PC-9 (cell line): ENCODE measurements at regions not wholly inside any gene's neighbourhood (a gene's known extent, or its start where the extent isn't known, plus 50 kb on each side); places are given as distances from the start of the nearest gene placed in this dataset.

Experiments
- BruUV-seq: library from RNA; stranded (reverse); fragments of 400-500 nt; replicated peaks from 2 replicates; lab custom pipeline; 2021; lab: Mats Ljungman, UMichigan
- CTCF ChIA-PET: fragments of 300-600 bp; sonication (Branson Sonifier 250); formaldehyde crosslinking; loops from one replicate; lab custom pipeline; 2022; ENCODE audit warnings: antibody characterized with exemption; lab: Charles Lee
- POLR2A ChIA-PET: fragments of 300-600 bp; sonication (Branson Sonifier 250); formaldehyde crosslinking; loops from one replicate; lab custom pipeline; 2022; ENCODE audit warnings: antibody characterized with exemption; ENCODE audit not compliant: unreplicated experiment; lab: Charles Lee
- DNase-seq, 2 experiments: peaks; one replicate each; pipeline versions ENCODE4 v3.0.0 to v3.0.0-alpha.2; 2015 to 2022; ENCODE audit warnings: mixed read lengths in 1 of 2
- H2AFZ ChIP-seq: fragments of 200-600 bp; sonication (generic); 2 replicates; pipeline ENCODE4 v1.8.1; 2017; ENCODE audit warnings: antibody characterized with exemption
- H3F3A ChIP-seq: fragments of 200-600 bp; sonication (generic); 2 replicates; pipeline ENCODE4 v1.8.1; 2017; ENCODE audit warnings: antibody characterized with exemption, mild to moderate bottlenecking, low read depth; ENCODE audit not compliant: insufficient read depth
- H3K27ac ChIP-seq: fragments of 200-600 bp; sonication (generic); 2 replicates; pipeline ENCODE4 v1.6.1; 2016; ENCODE audit warnings: mixed run types
- H3K27me3 ChIP-seq: fragments of 200-600 bp; sonication (generic); 2 replicates; pipeline ENCODE4 v1.6.1; 2016; ENCODE audit warnings: low read depth, mixed run types; ENCODE audit not compliant: insufficient read depth
- H3K36me3 ChIP-seq: fragments of 200-600 bp; sonication (generic); 2 replicates; pipeline ENCODE4 v1.6.1; 2016; ENCODE audit warnings: low read depth, mixed run types
- H3K4me1 ChIP-seq: fragments of 200-600 bp; sonication (generic); replicated peaks from 2 replicates; pipeline ENCODE4 v1.6.1; 2016; ENCODE audit warnings: mixed run types; ENCODE audit not compliant: insufficient read depth
- H3K4me2 ChIP-seq: fragments of 200-600 bp; sonication (generic); 2 replicates; pipeline ENCODE4 v1.6.1; 2017; ENCODE audit warnings: mixed run types
- H3K4me3 ChIP-seq: fragments of 200-600 bp; sonication (generic); 2 replicates; pipeline ENCODE4 v1.6.1; 2016; ENCODE audit warnings: mixed run types
- H3K79me2 ChIP-seq: fragments of 200-600 bp; sonication (generic); 2 replicates; pipeline ENCODE4 v1.6.1; 2017; ENCODE audit warnings: low read depth, mixed run types
- H3K9me2 ChIP-seq: fragments of 200-600 bp; sonication (generic); 2 replicates; pipeline ENCODE4 v1.8.1; 2017; ENCODE audit warnings: mild to moderate bottlenecking; ENCODE audit not compliant: insufficient read depth
- H3K9me3 ChIP-seq: fragments of 200-600 bp; sonication (generic); 2 replicates; pipeline ENCODE4 v1.8.1; 2016; ENCODE audit warnings: low read depth; ENCODE audit not compliant: insufficient read depth
- H4K20me1 ChIP-seq: fragments of 200-600 bp; sonication (generic); 2 replicates; pipeline ENCODE4 v1.8.1; 2017; ENCODE audit not compliant: insufficient read depth
- CTCF ChIP-seq: fragments of 200-600 bp; sonication (generic); conservative IDR thresholded peaks from 2 replicates; pipeline ENCODE4 v1.6.1; 2017; ENCODE audit warnings: mixed run types, antibody characterized with exemption, mild to moderate bottlenecking, moderate library complexity
- EZH2 ChIP-seq: fragments of 200-600 bp; sonication (generic); IDR thresholded peaks from 2 replicates; pipeline ENCODE4 v1.8.0; 2017; ENCODE audit warnings: antibody characterized with exemption, low read depth
- intact Hi-C: fragments of 100-400 bp; cut with micrococcal nuclease; formaldehyde crosslinking; loops from one replicate; pipeline ENCODE4 v1.10.0; 2022; ENCODE audit not compliant: unreplicated experiment

GRCh38 chr4:148965080-148965479, 522.9 kb upstream of the NR3C2 start:
- no TSS peak for BruUV-seq
- H3K9me3 ChIP-seq = no peaks in the 10 kb centered on the region
- TF ChIP-seq EZH2 (no peak), CTCF (no peak)
- H3K4me3 ChIP-seq = no peak overlapping the region
- no peaks in the 10 kb centered on the region for H3K79me2 ChIP-seq
- no peak overlapping the region for H2AFZ ChIP-seq
- H3K4me2 ChIP-seq = no peak overlapping the region
- H3K4me1 ChIP-seq = no peaks in the 10 kb centered on the region
- no peaks in the 10 kb centered on the region for H3K27me3 ChIP-seq
- H3K27ac ChIP-seq = no peak overlapping the region
- ChIA-PET POLR2A (no interaction called here), CTCF (no interaction called here)
- no peak for DNase-seq
- intact Hi-C loops = no loop called here
- no peaks in the 10 kb centered on the region for H4K20me1 ChIP-seq
- no peaks in the 10 kb centered on the region for H3F3A ChIP-seq
- H3K36me3 ChIP-seq = no peaks in the 10 kb centered on the region
- H3K9me2 ChIP-seq = no peaks in the 10 kb centered on the region

GRCh38 chr4:148964456-148964855, 522.2 kb upstream of the NR3C2 start:
- H3K79me2 ChIP-seq = no peaks in the 10 kb centered on the region
- H2AFZ ChIP-seq = no peak overlapping the region
- intact Hi-C loops = no loop called here
- BruUV-seq = no TSS peak
- H3K9me3 ChIP-seq = no peaks in the 10 kb centered on the region
- ChIA-PET CTCF (no interaction called here), POLR2A (no interaction called here)
- no peaks in the 10 kb centered on the region for H3K27me3 ChIP-seq
- no peak overlapping the region for H3K4me3 ChIP-seq
- H3K36me3 ChIP-seq = no peaks in the 10 kb centered on the region
- H3F3A ChIP-seq = no peaks in the 10 kb centered on the region
- no peak overlapping the region for H3K4me2 ChIP-seq
- H4K20me1 ChIP-seq = no peaks in the 10 kb centered on the region
- DNase-seq = no peak
- H3K27ac ChIP-seq = no peak overlapping the region
- TF ChIP-seq CTCF = no peak
- no peak for TF ChIP-seq EZH2
- H3K4me1 ChIP-seq = no peaks in the 10 kb centered on the region
- H3K9me2 ChIP-seq = no peaks in the 10 kb centered on the region

GRCh38 chr4:148962539-148963290, 520.5 kb upstream of the NR3C2 start:
- Histone ChIP-seq H3K4me2 (no peak overlapping the region), H3K4me3 (no peak overlapping the region), H3K9me2 (no peaks in the 10 kb centered on the region), H3K36me3 (no peaks in the 10 kb centered on the region), H3K27me3 (no peaks in the 10 kb centered on the region), H3K79me2 (no peaks in the 10 kb centered on the region), H3K27ac (no peak overlapping the region), H2AFZ (no peak overlapping the region), H3K9me3 (no peaks in the 10 kb centered on the region), H4K20me1 (no peaks in the 10 kb centered on the region), H3K4me1 (no peaks in the 10 kb centered on the region), H3F3A (no peaks in the 10 kb centered on the region)
- ChIA-PET POLR2A (no interaction called here), CTCF (no interaction called here)
- no TSS peak for BruUV-seq
- no peak for DNase-seq
- intact Hi-C loops = no loop called here
- TF ChIP-seq CTCF (no peak), EZH2 (no peak)
